Duodenal mucosa (tissue), 2 donors: ENCODE measurements at regions not wholly inside any gene's neighbourhood (a gene's known extent, or its start where the extent isn't known, plus 50 kb on each side); places are given as distances from the start of the nearest gene placed in this dataset.

Experiments used
- H3K27ac ChIP-seq: one replicate; pipeline ENCODE4 v1.7.0; 2013; ENCODE audit warnings: low read depth, low read length
- H3K27me3 ChIP-seq, 2 donors: one replicate each; pipeline ENCODE4 v1.7.0; 2013; ENCODE audit warnings: low read length in 2 of 2, control low read depth in 1 of 2; ENCODE audit not compliant: insufficient read depth in 2 of 2, control insufficient read depth in 1 of 2
- H3K36me3 ChIP-seq, 2 donors: one replicate each; pipeline ENCODE4 v1.7.0; 2013; ENCODE audit warnings: low read length in 2 of 2, control low read depth in 1 of 2; ENCODE audit not compliant: insufficient read depth in 2 of 2, control insufficient read depth in 1 of 2
- H3K4me1 ChIP-seq, 2 donors: one replicate each; pipeline ENCODE4 v1.7.0; 2013; ENCODE audit warnings: low read length in 2 of 2, control low read depth in 1 of 2; ENCODE audit not compliant: insufficient read depth in 2 of 2, control insufficient read depth in 1 of 2
- H3K4me3 ChIP-seq, 2 donors: one replicate each; pipeline ENCODE4 v1.7.0; 2013; ENCODE audit warnings: low read length in 2 of 2, low read depth in 1 of 2
- H3K9ac ChIP-seq, 2 donors: one replicate each; pipeline ENCODE4 v1.7.0; 2013; ENCODE audit warnings: low read length in 2 of 2, low read depth in 1 of 2
- H3K9me3 ChIP-seq, 2 donors: one replicate each; pipeline ENCODE4 v1.7.0; 2013; ENCODE audit warnings: low read length in 2 of 2, control low read depth in 1 of 2; ENCODE audit not compliant: control insufficient read depth in 1 of 2

DNA sequence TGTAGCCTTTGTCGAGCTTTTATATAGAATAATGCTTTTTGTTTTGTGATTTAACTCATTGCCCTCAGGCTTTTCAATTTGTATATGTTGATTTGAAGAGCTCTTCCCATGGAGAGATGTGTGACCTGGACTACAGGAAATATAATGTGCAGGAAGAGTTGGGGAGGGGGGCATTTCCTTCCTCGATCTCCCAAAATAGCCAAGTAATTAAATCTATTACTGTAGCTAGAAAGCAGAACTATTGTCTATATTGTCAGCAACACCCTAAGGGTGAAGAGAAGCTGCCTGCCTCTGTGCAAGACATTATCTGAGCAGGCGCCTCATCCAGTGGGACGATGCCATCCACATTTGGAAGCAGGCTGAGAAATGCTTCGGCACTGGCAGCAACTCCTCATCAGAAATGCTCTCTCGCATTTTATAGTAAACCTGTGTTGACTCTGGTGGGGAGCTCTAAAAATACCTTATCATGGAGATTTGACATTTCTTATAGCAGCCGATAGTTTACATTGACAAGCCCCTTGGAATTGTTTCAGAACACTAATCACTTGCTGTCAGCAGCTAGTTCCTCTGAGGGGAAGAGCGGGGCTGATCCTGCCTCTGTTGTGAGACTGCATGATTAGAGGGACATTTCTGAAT is 392.5 kb upstream of the RGS6 start:
- H3K4me1 ChIP-seq: peaks cover 0 to 3% of the 10 kb centered on the region in 2 donors
- H3K27me3 ChIP-seq: no peaks in the 10 kb centered on the region
- no peaks in the 10 kb centered on the region for H3K9me3 ChIP-seq
- H3K9ac ChIP-seq: no peak overlapping the region
- H3K4me3 ChIP-seq: no peak overlapping the region
- H3K36me3 ChIP-seq: no peaks in the 10 kb centered on the region
- no peak overlapping the region for H3K27ac ChIP-seq

DNA sequence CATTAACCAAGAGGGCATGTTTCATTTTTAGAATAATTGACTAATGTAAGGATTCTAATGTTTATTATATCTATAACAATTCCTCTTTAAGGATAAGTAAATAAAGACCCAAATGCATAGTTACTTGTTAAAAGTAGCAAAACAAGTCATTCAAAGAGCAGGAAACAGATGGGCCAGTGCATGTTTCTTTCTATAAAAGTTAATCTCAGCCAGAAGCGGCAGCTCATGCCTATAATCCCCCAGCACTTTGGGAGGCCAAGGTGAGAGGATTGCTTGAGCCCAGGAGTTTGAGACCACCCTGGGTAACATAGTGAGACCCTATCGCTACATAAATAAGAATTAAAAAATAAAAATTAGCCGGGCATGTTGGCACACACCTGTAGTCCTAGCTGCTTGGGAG is 391.0 kb upstream of the RGS6 start:
- H3K9ac ChIP-seq: no peak overlapping the region
- H3K4me1 ChIP-seq: peaks cover 0 to 2% of the 10 kb centered on the region in 2 donors
- no peak overlapping the region for H3K27ac ChIP-seq
- H3K4me3 ChIP-seq: no peak overlapping the region
- H3K36me3 ChIP-seq: no peaks in the 10 kb centered on the region
- H3K9me3 ChIP-seq: no peaks in the 10 kb centered on the region
- H3K27me3 ChIP-seq: no peaks in the 10 kb centered on the region

DNA sequence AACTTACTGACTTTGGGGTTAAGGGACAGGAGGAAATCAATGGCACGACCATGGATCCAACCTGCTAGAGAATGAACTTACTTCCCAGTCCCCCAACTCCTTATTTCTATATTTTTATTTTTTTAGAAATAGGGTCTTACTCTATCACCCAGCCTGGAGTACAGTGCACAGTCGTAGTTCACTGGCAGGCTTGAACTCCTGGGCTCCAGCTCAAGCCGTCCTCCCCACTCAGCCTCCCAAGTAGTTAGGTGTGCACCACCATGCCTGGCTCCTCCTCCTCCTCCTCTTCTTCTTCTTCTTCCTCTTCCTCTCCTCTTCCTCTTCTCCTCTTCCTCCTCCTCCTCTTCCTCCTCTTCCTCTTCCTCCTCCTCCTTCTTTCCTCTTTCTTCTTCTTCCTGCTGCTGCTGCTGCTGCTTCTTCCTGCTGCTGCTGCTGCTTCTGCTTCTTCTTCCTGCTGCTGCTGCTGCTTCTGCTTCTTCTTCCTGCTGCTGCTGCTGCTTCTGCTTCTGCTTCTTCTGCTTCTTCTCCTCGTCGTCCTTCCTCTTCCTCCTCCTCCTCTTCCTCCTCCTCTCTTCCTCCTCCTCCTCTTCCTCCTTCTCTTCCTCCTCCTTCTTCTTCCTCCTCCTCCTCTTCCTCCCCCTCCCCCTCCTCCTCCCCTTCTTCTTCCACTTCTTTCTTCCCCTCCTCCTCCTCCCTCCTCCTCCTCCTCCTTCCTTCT is 390.1 kb upstream of the RGS6 start:
- H3K9me3 ChIP-seq: no peaks in the 10 kb centered on the region
- no peak overlapping the region for H3K4me3 ChIP-seq
- no peaks in the 10 kb centered on the region for H3K4me1 ChIP-seq
- H3K27me3 ChIP-seq: no peaks in the 10 kb centered on the region
- no peak overlapping the region for H3K9ac ChIP-seq
- no peak overlapping the region for H3K27ac ChIP-seq
- H3K36me3 ChIP-seq: no peaks in the 10 kb centered on the region

DNA sequence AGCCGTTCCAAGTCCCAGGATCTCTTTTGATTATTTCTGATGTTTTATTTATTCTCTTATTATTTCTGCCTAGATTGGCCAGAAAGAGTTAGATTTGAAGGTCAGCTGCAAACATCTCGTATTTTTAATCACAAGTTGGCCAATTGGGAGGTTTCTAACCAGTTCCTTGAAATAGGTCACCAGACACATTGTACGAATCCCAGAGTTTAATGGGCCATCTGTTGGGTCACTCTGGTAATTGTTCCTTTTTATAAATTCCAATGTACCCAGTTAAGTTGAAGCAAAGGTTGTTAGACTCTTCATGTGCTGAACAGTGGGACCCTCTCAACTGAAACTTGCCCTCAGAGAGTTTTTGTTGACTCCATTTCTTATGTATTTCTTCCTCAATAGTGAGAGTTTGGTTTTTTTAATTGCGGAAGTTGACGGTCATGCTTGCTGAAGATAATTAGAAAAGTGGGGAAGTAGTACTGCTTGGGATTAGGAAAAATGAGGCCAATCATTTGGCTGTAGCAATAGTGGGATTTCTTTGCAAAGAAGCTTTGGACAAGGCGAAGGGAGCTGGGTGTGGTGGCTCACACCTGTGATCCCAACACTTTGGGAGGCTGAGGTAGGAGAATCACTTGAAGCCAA is 382.7 kb upstream of the RGS6 start:
- no peaks in the 10 kb centered on the region for H3K9me3 ChIP-seq
- H3K9ac ChIP-seq: no peak overlapping the region
- H3K4me3 ChIP-seq: no peak overlapping the region
- peaks cover under 1 to 13% of the 10 kb centered on the region in 2 donors for H3K4me1 ChIP-seq
- H3K27me3 ChIP-seq: no peaks in the 10 kb centered on the region
- H3K36me3 ChIP-seq: no peaks in the 10 kb centered on the region
- no peak overlapping the region for H3K27ac ChIP-seq

DNA sequence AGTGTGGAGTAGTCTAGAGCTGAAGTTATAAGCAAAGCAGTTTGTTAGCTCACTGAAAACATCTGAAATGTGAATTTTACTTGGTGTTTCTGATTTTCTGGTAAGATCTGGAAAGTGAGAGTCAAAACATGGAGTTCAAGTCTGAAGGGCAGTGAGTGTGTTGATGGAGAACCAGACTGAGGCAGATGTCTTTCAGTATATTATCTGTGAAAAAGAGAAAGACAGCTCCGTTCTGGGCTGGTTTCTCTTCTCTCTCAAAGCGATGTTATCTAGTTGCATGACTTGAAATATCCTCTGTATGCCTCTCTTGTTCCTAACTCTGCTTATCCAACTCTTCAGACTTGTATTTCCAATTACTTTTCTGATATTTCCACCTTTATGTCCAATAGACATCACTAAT is 381.9 kb upstream of the RGS6 start:
- Histone ChIP-seq H3K36me3 (no peaks in the 10 kb centered on the region), H3K4me3 (no peak overlapping the region), H3K27me3 (no peaks in the 10 kb centered on the region), H3K4me1 (peaks cover 8 to 22% of the 10 kb centered on the region in 2 donors), H3K9me3 (no peaks in the 10 kb centered on the region), H3K27ac (no peak overlapping the region), H3K9ac (no peak overlapping the region)

DNA sequence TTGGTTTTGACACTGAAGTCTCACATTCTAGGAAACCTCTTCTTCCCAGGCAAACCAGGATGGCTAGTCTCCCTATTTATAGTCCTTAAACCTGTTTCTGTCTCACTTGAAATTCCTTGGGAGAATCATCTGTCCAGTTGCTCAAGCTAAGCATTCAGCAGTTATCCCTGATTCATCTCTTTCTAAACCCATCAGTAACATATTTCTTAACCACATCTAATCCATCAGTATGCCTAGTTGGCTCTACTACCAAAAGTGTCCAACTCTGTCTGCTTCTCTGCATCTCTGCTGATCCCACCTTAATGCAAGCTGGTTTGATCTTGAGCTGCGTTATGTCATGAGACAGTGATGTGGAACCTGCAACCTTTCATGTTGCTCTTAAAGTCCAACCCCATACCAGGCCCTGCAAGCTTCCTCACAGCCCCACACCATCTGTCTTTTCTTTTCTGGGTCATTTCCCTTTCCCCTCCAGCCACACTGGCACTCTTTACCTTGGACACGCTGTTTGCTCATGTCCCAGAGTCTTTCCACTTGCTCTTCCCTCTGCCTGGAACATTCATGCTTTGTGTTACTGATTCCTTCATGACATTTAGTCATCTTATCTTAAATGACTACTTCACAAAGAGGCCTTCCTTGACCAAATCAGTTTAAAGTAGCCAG is 380.8 kb upstream of the RGS6 start:
- H3K4me1 ChIP-seq: peaks cover 17 to 30% of the 10 kb centered on the region in 2 donors
- H3K4me3 ChIP-seq: no peak overlapping the region
- H3K27ac ChIP-seq: no peak overlapping the region
- H3K36me3 ChIP-seq: no peaks in the 10 kb centered on the region
- H3K27me3 ChIP-seq: no peaks in the 10 kb centered on the region
- no peak overlapping the region for H3K9ac ChIP-seq
- H3K9me3 ChIP-seq: no peaks in the 10 kb centered on the region

DNA sequence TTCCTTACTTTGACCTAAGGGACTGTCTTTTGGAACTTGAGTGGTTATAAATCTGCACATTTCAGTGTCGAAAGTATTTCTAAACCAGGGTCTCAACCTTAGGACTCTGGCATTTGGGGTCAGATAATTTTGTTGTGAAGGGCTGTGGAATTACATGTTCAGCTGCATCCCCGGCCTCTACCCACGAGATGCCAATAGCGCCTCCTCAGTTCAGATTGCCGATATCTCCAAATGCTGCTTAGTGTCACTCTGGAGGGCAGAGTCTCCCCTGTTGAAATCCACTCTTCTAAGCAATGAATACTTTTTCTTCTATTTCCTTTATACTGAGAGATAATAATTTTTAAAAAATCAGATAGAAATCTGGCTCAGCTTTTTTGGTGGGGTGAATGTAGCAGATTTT is 379.4 kb upstream of the RGS6 start:
- no peaks in the 10 kb centered on the region for H3K36me3 ChIP-seq

DNA sequence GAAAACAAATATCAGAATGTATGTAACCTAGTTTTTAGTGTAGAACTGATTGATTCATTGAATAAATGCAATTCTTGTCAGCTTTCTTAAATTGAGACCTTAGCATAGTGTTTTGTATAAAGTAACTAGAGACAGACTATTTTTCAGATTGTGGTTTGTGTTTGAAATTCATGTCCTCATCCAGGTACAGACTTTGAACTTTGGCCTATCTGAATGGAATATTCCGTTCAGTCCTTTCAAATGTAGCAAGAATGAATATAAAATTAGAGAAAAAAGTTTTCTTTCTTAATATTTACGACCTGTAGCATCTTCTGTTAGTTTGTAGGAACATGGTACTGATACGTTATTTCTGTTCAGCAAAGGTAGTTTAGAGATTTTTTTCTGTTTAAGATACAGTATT is 378.4 kb upstream of the RGS6 start:
- no peaks in the 10 kb centered on the region for H3K27me3 ChIP-seq
- H3K9ac ChIP-seq: no peak overlapping the region
- peaks cover 21 to 36% of the 10 kb centered on the region in 2 donors for H3K4me1 ChIP-seq
- H3K36me3 ChIP-seq: no peaks in the 10 kb centered on the region
- H3K27ac ChIP-seq: no peak overlapping the region
- no peak overlapping the region for H3K4me3 ChIP-seq
- H3K9me3 ChIP-seq: no peaks in the 10 kb centered on the region

More for the DNA sequence above, 379.4 kb upstream of the RGS6 start:
- peaks cover 21 to 36% of the 10 kb centered on the region in 2 donors for H3K4me1 ChIP-seq
- H3K9me3 ChIP-seq: no peaks in the 10 kb centered on the region
- no peak overlapping the region for H3K4me3 ChIP-seq
- H3K27ac ChIP-seq: no peak overlapping the region
- H3K9ac ChIP-seq: no peak overlapping the region
- H3K27me3 ChIP-seq: no peaks in the 10 kb centered on the region

DNA sequence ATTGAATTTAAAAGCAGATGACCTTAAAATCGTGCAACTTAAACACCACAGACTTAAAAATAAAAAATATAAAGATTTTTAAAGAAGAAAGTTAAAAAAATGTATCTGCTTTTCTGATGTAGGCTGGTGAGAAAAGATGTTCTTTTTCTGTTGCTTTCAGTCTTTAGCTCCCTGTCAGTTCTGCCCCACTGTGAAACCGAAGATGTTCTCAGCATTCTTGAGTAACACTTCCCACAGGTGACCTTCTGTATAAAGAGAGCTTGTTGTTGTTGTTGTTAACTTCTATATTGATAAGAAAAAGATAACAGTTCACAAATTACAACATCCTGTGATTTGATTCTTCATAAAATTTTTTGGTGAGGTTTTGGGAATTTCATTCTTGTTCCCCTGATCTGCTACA is 377.9 kb upstream of the RGS6 start:
- Histone ChIP-seq H3K9ac (no peak overlapping the region), H3K4me1 (peaks cover 21 to 36% of the 10 kb centered on the region in 2 donors), H3K36me3 (no peaks in the 10 kb centered on the region), H3K4me3 (no peak overlapping the region), H3K9me3 (no peaks in the 10 kb centered on the region), H3K27ac (no peak overlapping the region), H3K27me3 (no peaks in the 10 kb centered on the region)
